MM.1S (cell line): ENCODE measurements at regions not wholly inside any gene's neighbourhood (a gene's known extent, or its start where the extent isn't known, plus 50 kb on each side); places are given as distances from the start of the nearest gene placed in this dataset.

Source experiments
- EZH2 ChIP-seq: fragments of 300-600 bp; sonication (generic); optimal IDR thresholded peaks from 2 replicates; pipeline ENCODE3; 2017; ENCODE audit warnings: low read depth, mild to moderate bottlenecking, antibody characterized with exemption, low read length, mixed read lengths
- EZH2phosphoT487 ChIP-seq: fragments of 300-600 bp; sonication (generic); IDR thresholded peaks from 2 replicates; pipeline ENCODE4 v1.6.1; 2018; ENCODE audit warnings: antibody characterized with exemption, low read length
- TF ChIP-seq, protein P1 (sequence below): fragments of 300-600 bp; sonication (generic); IDR thresholded peaks from 2 replicates; pipeline ENCODE4 v1.5.1; 2016; ENCODE audit warnings: antibody characterized with exemption, low read length, mixed read lengths

- TF ChIP-seq, protein P1, sequence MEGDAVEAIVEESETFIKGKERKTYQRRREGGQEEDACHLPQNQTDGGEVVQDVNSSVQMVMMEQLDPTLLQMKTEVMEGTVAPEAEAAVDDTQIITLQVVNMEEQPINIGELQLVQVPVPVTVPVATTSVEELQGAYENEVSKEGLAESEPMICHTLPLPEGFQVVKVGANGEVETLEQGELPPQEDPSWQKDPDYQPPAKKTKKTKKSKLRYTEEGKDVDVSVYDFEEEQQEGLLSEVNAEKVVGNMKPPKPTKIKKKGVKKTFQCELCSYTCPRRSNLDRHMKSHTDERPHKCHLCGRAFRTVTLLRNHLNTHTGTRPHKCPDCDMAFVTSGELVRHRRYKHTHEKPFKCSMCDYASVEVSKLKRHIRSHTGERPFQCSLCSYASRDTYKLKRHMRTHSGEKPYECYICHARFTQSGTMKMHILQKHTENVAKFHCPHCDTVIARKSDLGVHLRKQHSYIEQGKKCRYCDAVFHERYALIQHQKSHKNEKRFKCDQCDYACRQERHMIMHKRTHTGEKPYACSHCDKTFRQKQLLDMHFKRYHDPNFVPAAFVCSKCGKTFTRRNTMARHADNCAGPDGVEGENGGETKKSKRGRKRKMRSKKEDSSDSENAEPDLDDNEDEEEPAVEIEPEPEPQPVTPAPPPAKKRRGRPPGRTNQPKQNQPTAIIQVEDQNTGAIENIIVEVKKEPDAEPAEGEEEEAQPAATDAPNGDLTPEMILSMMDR = no peak
- no peak for TF ChIP-seq EZH2phosphoT487
- TF ChIP-seq EZH2 = no peak
Observed at GRCh38 chr5:8470489-8470888, 601.5 kb downstream of the MTRR start.
